Activated CD4-positive, alpha-beta T cell treated with anti-CD3 and anti-CD28 coated beads for 4 hours (primary cell): ENCODE measurements at regions not wholly inside any gene's neighbourhood (a gene's known extent, or its start where the extent isn't known, plus 50 kb on each side); places are given as distances from the start of the nearest gene placed in this dataset.

ENCODE experiments used
- DNase-seq, 2 donors: peaks; one replicate each; pipeline ENCODE4 v3.0.0-alpha.2; 2020

DNA sequence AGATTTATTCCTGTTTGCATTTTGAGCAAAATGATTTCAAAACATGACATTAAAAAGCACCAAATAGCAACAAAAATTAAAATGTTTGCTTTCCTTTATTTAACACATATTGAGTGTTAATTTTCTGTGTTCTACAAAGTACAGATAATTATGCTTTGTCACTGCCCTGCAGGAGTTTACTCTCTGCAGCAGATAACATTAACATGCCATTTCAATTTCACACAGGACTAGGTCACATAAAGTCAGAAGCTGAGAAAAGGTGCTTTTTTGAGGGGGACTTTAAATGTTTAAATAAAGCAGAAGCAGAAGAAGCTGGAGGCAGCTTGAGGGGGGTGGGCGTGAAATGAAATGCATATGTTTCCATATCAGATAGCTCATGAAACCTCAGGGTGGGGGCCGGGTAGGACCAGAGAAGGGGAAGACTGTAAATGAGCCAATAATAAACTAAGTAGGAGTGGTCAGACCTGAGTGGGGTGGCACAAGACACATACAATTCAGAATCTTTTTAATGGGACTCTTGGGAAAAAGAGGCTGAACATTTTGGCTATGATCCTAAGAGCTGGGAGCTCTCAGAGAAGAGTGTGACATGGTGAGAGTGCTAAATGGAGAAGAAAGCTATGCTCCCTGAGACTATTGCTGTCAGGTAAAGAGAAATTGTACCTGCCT lies 387.5 kb downstream of the FAM170A start:
- DNase-seq = no peak

- no peak for DNase-seq
Measured at GRCh38 chr5:120017513-120017912, 388.2 kb downstream of the FAM170A start.

DNA sequence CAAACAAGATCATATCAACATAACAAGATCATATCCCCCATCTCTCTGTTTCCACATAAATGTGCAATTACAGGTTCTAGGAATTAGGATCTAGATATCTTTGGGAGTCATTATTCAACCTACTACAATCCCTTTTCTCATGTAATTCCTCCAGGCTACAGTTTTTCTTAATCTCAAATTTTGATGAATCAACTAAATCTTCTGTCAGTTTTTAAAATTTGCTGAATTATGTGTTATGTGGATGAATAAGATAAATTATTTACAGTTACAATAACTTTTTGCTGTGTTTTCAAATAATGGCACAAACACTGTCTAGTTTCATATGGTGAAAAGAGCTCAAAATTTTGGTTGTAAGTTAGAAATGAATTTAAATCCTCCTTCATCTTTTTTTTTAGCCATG lies 405.8 kb downstream of the FAM170A start:
- no peak for DNase-seq

GRCh38 chr5:120035815-120036577 lies 406.6 kb downstream of the FAM170A start:
- DNase-seq = no peak

DNA sequence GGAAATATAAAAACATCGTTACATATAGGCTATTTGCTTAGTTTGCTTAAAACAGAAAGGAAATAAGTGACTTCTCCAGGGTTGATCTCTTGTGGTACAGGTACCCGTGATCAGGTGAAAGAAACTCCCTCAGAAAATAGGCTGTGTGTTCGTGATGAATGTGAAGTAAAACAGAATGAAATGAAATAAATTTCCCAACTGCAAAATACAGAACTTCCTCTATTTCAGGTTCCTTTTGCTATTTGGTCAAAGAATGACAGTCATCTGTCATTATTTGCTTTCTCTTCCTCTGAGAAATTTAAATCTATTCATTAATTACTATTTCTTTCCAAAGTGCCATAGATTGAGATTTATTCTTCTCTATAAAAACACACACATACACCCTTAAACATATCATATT lies 408.1 kb downstream of the FAM170A start:
- no peak for DNase-seq

- no peak for DNase-seq
Measured at GRCh38 chr5:120039111-120039510, 409.8 kb downstream of the FAM170A start.

DNA sequence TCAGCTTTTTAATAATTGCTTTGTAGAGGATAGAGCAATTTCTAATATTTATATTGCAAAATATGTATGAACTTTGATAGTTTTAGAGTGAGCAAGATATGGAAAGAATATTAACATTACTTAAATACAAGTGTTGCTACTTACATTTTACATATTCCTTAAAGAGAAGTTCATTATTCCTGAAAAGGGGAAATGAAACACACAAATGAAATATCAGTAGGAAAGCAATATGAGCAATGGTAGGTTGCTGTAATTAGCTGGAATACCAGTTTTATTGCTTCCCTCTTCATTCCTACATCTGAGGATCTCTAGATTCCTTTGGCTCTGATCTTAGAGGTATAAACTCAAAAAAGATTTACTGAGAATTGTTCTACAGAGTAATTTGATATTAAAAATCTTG lies 414.1 kb downstream of the FAM170A start:
- no peak for DNase-seq

DNA sequence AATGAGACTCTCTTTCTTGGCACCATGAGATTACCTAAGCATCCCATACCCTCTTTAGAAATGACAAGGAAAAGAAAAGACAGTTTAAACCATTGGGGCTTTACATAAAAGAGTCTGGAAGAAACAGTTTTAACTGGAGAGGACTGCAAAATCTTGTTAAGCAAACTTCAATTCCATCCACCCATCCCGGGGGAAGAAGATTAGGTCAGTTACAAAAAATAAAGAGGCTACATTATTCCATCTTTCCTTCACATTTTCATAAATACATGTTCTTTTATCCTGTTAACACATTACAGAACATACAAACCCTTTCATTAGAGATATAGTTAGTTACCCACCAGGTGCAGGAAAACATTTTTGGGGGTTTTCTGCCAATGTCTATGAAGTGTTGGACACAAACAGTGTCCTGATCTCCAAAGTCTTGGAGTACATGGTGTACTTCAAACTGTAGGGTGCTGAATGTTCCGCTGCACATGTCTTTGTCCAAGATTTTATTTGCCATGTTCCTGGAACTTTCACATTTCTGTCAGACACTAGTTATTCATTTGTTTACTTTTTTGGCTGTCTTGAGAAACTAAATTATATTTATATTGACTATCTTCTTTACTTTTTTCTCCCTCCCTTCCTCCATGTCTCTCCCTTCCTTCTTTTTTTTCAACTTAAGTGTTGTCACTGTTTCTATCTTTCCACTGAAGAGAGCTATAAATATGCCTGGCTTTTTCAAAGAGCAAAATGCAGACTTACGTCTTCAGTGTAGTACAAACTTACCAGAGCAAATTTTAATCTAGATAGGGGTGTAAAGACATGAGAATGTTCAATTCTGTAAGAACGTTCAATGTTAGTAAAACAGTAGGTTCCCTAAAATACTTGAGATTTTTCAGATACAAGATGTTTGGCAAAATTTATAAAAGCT lies 410.9 kb upstream of the PRR16 start:
- DNase-seq = no peak

- no peak for DNase-seq
Measured at GRCh38 chr5:120053841-120054240, 410.3 kb upstream of the PRR16 start.

GRCh38 chr5:120055858-120056257 lies 408.2 kb upstream of the PRR16 start:
- DNase-seq = no peak

- DNase-seq = no peak
Measured at GRCh38 chr5:120062515-120062917, 401.6 kb upstream of the PRR16 start.

DNA sequence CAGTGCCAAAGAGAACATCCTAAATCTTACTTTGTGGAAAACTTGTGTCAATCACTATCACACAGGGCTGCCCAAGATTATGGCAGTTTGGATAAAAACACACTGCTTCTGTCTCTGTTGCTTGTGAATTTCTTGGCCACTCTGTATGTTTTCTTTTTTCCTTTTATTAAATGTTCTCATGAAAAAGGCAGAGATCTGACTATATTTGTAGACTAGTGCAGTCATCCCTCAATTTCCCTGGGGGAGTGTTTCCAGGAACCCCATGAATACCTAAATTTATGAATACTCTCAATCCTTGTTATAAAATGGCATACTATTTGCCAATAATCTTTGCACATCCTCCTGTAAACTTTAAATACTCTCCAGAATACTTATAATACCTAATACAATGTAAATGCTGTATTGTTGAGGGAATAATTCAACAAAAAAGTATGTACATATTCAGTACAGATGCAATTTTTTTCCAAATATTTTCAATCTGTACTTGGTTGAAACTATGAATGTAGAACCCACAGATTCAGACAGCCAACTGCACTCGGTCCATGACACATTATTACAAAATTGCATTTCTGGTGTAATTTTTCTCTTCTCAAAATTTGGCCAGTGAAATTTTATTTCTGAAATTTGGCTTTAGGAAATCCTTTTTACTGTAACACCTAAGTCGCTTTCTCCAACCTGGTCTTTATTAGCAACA lies 391.9 kb upstream of the PRR16 start:
- no peak for DNase-seq

- DNase-seq = no peak
Measured at GRCh38 chr5:120073722-120074121, 390.4 kb upstream of the PRR16 start.

DNA sequence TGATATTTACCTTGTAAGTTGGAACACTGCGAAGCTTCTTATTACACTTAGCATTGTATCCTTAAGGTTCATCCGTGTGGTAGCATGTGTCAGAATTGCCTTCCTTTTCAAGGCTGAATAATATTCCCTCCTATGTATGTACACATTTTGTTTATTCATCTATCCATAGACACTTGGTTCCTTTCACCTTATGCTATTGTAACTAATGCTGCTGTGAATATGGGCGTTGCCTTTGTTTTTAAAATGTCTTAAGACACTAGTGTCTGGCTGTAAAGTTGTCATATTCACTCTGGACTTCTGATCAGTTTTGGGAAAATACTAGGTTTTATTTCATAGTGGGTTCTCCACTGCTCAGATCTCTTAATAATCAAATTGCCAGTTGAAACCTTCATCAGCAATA lies 383.3 kb upstream of the PRR16 start:
- no peak for DNase-seq

DNA sequence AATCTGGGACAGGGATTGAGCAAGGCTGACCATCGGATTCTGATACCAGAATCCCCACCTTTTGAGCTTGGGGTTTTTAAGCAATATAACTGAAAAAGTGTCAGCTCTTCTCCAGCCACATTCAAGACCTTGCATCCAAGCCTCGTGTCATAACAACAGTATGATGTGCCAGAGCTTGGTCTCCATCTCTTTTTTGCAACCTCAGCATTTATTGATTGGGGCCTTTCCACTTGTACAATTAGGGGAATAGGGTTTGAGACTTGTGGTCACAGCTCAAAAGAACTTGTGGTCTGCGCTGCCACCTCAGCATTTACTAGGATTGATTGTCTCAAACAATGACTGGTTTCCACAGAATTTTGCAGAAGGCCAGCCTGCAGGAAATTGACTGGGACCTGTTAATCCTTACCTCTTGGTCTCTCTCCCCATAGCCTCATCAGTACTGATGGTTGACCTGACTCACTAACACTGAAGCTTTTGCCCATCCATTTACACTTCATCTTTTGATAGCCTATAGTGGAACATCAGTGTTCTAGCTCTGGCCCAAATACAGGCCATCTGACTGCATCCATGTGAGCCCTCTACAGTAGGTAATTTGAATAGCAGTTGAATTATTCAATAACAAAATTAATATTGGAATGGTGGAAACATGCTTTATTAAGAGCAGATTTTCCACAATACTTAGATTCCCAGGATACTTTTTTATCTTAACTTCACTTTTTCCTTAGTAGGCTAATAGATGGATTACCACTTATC lies 381.6 kb upstream of the PRR16 start:
- no peak for DNase-seq

- DNase-seq = no peak
Measured at GRCh38 chr5:120083851-120084542, 380.1 kb upstream of the PRR16 start.

DNA sequence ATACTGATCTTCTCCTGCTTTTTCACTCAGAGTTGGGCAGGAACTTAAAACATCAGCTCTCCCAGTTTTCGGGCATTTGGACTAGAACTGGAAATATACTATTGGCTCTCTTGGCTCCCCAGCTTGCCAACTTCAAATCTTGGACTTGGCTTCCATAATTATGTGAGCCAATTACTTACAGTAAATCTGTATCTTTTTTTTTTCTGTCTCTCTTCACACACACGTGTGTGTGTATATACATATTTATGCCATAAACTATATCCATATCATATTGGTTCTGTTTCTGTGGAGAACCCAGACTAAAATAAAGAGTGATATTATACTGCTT lies 379.6 kb upstream of the PRR16 start:
- no peak for DNase-seq

DNA sequence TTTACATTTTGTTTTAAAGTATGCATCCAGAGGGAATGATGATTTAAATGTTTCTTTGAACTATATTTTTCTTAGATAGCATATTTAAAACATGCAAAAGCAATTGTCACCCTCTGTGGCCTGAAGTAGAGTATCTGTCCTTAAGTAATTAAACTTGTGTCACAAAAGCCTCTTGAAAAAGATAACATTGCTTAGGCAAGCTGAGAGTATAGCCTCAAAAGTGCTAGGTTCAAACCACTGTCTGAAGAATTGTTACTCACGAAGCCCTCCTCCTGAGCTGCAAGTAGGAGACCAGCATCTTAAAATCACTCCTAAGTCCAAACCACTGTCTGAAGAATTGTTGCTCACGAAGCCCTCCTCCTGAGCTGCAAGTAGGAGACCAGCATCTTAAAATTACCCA lies 378.0 kb upstream of the PRR16 start:
- DNase-seq = no peak

DNA sequence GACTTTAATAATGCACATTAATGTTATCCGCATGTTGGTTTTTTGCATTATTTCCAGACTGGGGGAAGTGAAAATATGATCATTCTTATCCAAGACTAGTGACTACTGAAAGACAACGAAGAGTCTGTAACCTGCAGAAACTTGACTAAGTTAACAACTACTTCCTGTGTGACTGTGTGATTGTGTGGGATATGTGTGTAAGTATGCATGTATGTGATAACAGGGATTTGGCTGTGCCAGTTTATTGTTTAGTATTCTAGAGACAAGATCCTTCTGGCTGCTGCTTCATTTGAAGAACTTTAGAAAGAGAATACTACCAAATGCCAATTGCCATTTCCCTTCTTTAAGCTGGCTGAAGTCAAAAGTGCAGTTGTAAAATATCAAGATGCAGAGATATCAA lies 375.7 kb upstream of the PRR16 start:
- DNase-seq = no peak

GRCh38 chr5:120088836-120089235 lies 375.3 kb upstream of the PRR16 start:
- DNase-seq = no peak

DNA sequence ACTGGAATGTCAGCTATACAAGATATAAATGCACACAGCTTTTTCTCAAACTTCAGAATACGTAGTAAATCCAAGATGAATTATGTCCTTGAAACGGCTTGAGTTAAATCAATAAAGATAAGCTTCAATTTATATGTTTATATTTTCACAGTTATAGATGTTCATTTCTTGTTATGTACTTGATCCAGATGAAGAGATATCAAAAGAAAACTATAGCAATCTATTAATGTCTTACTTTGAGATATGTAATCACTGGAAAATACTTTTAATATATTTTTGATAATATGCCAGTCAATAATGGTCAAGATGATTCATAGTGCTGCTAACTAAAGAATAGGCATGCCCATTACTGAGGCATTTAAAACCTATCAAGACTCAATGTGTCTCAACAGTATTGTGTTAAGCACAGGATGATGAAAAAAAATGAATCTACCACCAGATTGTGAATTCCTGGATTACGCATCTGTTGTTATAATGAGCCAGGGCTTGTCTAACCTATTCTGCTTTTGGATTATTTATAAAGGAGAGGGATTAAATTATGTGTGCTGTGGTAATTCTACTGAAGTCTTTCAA lies 372.6 kb upstream of the PRR16 start:
- no peak for DNase-seq
